Colonic mucosa (tissue), 4 donors: ENCODE measurements at regions not wholly inside any gene's neighbourhood (a gene's known extent, or its start where the extent isn't known, plus 50 kb on each side); places are given as distances from the start of the nearest gene placed in this dataset.

Experiments used
- DNase-seq: peaks from one replicate; pipeline ENCODE4 v3.0.0-alpha.2; 2020
- H3K27ac ChIP-seq: fragments of 200-600 bp; one replicate; pipeline ENCODE4 v1.8.0; 2021
- H3K27me3 ChIP-seq: fragments of 200-600 bp; one replicate; pipeline ENCODE4 v1.8.0; 2021
- H3K36me3 ChIP-seq: fragments of 200-600 bp; one replicate; pipeline ENCODE4 v1.8.0; 2021
- H3K4me1 ChIP-seq: fragments of 200-600 bp; one replicate; pipeline ENCODE4 v1.8.0; 2021; ENCODE audit warnings: mild to moderate bottlenecking
- H3K4me3 ChIP-seq: fragments of 200-600 bp; one replicate; pipeline ENCODE4 v1.8.0; 2021
- H3K9ac ChIP-seq, 2 donors: one replicate each; pipeline ENCODE4 v1.7.0; 2013; ENCODE audit warnings: control low read depth in 2 of 2, low read depth in 2 of 2, low read length in 2 of 2
- H3K9me3 ChIP-seq: fragments of 200-600 bp; one replicate; pipeline ENCODE4 v1.8.0; 2021
- intact Hi-C: fragments of 100-400 bp; cut with DNase I; formaldehyde crosslinking; loops from one replicate; pipeline ENCODE4 v1.14.1; 2022
- TF ChIP-seq, protein P1 (sequence below): fragments of 200-600 bp; IDR thresholded peaks from one replicate; pipeline ENCODE4 v1.8.0; 2022; ENCODE audit warnings: antibody characterized with exemption, mild to moderate bottlenecking
- donor health status: healthy.
- donor health status: DM: no; HTN: no; CAD: no.
- donor health status: DM: no; HTN: no; CAD: no.

DNA sequence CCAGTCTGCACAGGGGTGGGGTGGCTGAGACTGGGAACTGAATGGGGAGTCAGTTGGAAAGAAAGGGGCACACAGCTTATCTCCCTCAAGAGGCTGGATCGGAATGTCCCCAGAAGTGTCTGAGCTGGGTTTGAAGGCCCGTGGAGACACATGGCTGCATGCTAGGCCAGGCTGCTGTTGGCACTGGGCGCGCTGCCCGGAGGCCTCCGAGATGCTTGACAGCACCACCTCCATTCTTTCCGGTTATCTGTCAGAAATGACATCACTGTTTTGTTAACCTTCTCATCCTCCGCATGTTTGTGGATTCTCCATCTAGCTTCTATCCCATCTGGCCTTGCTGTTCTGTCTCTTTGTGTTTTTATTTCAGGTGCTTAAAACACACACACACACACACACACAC, 85.5 kb downstream of the APIP start:
- no peaks in the 10 kb centered on the region for H3K27me3 ChIP-seq
- H3K4me1 ChIP-seq = no peaks in the 10 kb centered on the region
- no peaks in the 10 kb centered on the region for H3K36me3 ChIP-seq
- intact Hi-C loops = no loop called here
- TF ChIP-seq, protein P1, sequence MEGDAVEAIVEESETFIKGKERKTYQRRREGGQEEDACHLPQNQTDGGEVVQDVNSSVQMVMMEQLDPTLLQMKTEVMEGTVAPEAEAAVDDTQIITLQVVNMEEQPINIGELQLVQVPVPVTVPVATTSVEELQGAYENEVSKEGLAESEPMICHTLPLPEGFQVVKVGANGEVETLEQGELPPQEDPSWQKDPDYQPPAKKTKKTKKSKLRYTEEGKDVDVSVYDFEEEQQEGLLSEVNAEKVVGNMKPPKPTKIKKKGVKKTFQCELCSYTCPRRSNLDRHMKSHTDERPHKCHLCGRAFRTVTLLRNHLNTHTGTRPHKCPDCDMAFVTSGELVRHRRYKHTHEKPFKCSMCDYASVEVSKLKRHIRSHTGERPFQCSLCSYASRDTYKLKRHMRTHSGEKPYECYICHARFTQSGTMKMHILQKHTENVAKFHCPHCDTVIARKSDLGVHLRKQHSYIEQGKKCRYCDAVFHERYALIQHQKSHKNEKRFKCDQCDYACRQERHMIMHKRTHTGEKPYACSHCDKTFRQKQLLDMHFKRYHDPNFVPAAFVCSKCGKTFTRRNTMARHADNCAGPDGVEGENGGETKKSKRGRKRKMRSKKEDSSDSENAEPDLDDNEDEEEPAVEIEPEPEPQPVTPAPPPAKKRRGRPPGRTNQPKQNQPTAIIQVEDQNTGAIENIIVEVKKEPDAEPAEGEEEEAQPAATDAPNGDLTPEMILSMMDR = no peak
- no peak overlapping the region for H3K4me3 ChIP-seq
- H3K9ac ChIP-seq = no peak overlapping the region
- no peak for DNase-seq
- no peak overlapping the region for H3K27ac ChIP-seq
- H3K9me3 ChIP-seq = no peaks in the 10 kb centered on the region

- no peaks in the 10 kb centered on the region for H3K9me3 ChIP-seq
- H3K27me3 ChIP-seq = no peaks in the 10 kb centered on the region
- no peak overlapping the region for H3K9ac ChIP-seq
- TF ChIP-seq, protein P1 = no peak
- H3K27ac ChIP-seq = no peak overlapping the region
- DNase-seq = no peak
- no peak overlapping the region for H3K4me3 ChIP-seq
- no peaks in the 10 kb centered on the region for H3K36me3 ChIP-seq
- H3K4me1 ChIP-seq = peaks cover 4% of the 10 kb centered on the region
- intact Hi-C loops = no loop called here
Measured at GRCh38 chr11:34830035-34830434, 86.1 kb downstream of the APIP start.

GRCh38 chr11:34827228-34827627, 89.0 kb downstream of the APIP start:
- no peaks in the 10 kb centered on the region for H3K27me3 ChIP-seq
- H3K4me1 ChIP-seq = peaks cover 4% of the 10 kb centered on the region
- intact Hi-C loops = no loop called here
- H3K9ac ChIP-seq = peak overlapping the region in 1 of 2 donors; percentile 7
- peak overlapping the region; percentile 82 for H3K27ac ChIP-seq
- H3K36me3 ChIP-seq = no peaks in the 10 kb centered on the region
- no peak for DNase-seq
- H3K9me3 ChIP-seq = no peaks in the 10 kb centered on the region
- TF ChIP-seq, protein P1 = no peak
- H3K4me3 ChIP-seq = no peak overlapping the region

DNA sequence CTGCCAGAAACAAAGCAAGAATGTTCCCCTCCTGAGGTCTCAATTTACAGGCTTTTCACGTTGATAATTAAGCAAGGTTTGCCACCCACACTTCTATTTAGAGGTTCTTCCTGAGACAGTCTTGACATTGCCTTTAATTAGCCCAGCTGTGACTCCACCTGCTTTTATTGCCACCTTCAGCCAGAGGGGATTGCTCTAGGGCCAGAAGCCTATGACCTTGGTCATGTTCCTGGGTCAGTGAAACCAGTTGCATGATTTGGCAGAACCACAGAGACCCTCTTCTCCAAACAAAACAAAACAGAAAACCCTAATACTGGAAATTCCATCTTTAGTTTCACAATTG, 89.8 kb downstream of the APIP start:
- no peak overlapping the region for H3K4me3 ChIP-seq
- no peaks in the 10 kb centered on the region for H3K9me3 ChIP-seq
- peaks cover 4% of the 10 kb centered on the region for H3K4me1 ChIP-seq
- H3K27ac ChIP-seq = peak overlapping the region; percentile 82
- H3K27me3 ChIP-seq = no peaks in the 10 kb centered on the region
- DNase-seq = peak; percentile 52
- intact Hi-C loops = no loop called here
- H3K9ac ChIP-seq = peak overlapping the region in 1 of 2 donors; percentile 49
- H3K36me3 ChIP-seq = no peaks in the 10 kb centered on the region
- TF ChIP-seq, protein P1 = no peak

GRCh38 chr11:34825670-34826383, 90.4 kb downstream of the APIP start:
- DNase-seq = peak; percentile 84
- Histone ChIP-seq H3K27ac (peak overlapping the region; percentile 82), H3K9me3 (no peaks in the 10 kb centered on the region), H3K27me3 (no peaks in the 10 kb centered on the region), H3K36me3 (no peaks in the 10 kb centered on the region), H3K9ac (peak overlapping the region in 1 of 2 donors; percentile 49), H3K4me3 (no peak overlapping the region), H3K4me1 (peaks cover 4% of the 10 kb centered on the region)
- TF ChIP-seq, protein P1 = no peak
- intact Hi-C loops = no loop called here
